BJ (cell line): ENCODE measurements at regions not wholly inside any gene's neighbourhood (a gene's known extent, or its start where the extent isn't known, plus 50 kb on each side); places are given as distances from the start of the nearest gene placed in this dataset.

Source experiments
- CTCF ChIA-PET: fragments of 350-600 bp; formaldehyde crosslinking; extraction: SDS; loops from one replicate; lab custom pipeline; 2021; ENCODE audit warnings: antibody characterized with exemption, inconsistent platforms; lab: Yijun Ruan, JAX
- POLR2A ChIA-PET: fragments of 300-600 bp; sonication (Branson Sonifier 250); formaldehyde crosslinking; extraction: SDS; loops from one replicate; lab custom pipeline; 2021; ENCODE audit warnings: antibody characterized with exemption; lab: Charles Lee
- DNase-seq: peaks from one replicate; pipeline ENCODE4 v3.0.0-alpha.2; 2011; ENCODE audit warnings: low read depth
- H3K27me3 ChIP-seq: 2 replicates; pipeline ENCODE4 v1.6.0; 2011; ENCODE audit warnings: low read length; ENCODE audit not compliant: control insufficient read depth, insufficient read depth
- H3K36me3 ChIP-seq: 2 replicates; pipeline ENCODE4 v1.5.1; 2011; ENCODE audit warnings: low read length; ENCODE audit not compliant: control insufficient read depth, insufficient read depth
- H3K4me3 ChIP-seq: 2 replicates; pipeline ENCODE4 v1.5.1; 2011; ENCODE audit warnings: low read depth, mild to moderate bottlenecking, control low read depth, low read length
- TF ChIP-seq, protein P1 (sequence below): IDR thresholded peaks from 2 replicates; pipeline ENCODE4 v1.5.1; 2011; ENCODE audit warnings: low read depth, mild to moderate bottlenecking, control low read depth, inconsistent platforms, low read length, moderate library complexity; ENCODE audit not compliant: insufficient read depth

DNA sequence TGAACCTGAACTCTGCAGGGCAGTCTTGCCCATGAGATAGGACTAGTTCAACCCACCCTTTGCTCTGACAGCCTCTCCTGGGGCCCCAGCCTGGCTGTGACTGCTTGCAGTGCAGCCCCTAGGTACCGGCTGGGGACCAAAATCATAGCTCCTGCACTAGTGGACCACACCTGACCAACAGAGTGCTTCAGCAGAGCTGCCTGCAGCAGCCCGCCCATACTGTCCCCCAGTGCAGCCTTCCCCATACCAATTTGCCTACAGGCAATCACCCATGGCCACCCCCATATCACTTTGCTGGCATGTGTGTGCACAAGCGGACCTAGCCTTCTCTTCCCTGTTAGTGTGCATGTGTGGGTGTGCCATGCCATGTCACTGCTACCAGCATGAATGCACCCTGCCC is 347.6 kb upstream of the MPDZ start:
- TF ChIP-seq, protein P1, sequence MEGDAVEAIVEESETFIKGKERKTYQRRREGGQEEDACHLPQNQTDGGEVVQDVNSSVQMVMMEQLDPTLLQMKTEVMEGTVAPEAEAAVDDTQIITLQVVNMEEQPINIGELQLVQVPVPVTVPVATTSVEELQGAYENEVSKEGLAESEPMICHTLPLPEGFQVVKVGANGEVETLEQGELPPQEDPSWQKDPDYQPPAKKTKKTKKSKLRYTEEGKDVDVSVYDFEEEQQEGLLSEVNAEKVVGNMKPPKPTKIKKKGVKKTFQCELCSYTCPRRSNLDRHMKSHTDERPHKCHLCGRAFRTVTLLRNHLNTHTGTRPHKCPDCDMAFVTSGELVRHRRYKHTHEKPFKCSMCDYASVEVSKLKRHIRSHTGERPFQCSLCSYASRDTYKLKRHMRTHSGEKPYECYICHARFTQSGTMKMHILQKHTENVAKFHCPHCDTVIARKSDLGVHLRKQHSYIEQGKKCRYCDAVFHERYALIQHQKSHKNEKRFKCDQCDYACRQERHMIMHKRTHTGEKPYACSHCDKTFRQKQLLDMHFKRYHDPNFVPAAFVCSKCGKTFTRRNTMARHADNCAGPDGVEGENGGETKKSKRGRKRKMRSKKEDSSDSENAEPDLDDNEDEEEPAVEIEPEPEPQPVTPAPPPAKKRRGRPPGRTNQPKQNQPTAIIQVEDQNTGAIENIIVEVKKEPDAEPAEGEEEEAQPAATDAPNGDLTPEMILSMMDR, result no peak
- POLR2A ChIA-PET, result no interaction called here
- H3K36me3 ChIP-seq, result no peaks in the 10 kb centered on the region
- CTCF ChIA-PET, result no interaction called here
- no peaks in the 10 kb centered on the region for H3K27me3 ChIP-seq
- no peak for DNase-seq
- no peak overlapping the region for H3K4me3 ChIP-seq

DNA sequence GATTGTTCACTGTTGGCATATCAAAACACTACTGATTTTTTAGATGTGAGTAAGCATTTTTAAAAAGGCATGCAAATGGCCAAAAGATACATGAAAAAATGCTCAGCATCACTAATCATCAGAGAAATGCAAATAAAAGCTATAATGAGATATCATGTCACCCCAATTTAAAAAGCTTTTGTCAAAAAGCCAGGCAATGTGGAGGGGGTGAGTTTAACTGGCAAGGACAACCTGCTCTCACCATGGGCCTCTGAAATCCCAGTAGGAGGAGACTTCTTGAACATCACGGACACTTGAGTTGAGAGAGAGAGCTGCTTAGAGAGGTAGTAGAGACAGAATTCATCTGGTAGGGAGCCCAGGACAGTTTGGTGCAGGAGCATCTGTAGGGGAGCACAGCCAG is 347.1 kb upstream of the MPDZ start:
- Histone ChIP-seq H3K27me3 (no peaks in the 10 kb centered on the region), H3K4me3 (no peak overlapping the region), H3K36me3 (no peaks in the 10 kb centered on the region)
- ChIA-PET CTCF (no interaction called here), POLR2A (no interaction called here)
- DNase-seq, result no peak
- TF ChIP-seq, protein P1, result no peak

DNA sequence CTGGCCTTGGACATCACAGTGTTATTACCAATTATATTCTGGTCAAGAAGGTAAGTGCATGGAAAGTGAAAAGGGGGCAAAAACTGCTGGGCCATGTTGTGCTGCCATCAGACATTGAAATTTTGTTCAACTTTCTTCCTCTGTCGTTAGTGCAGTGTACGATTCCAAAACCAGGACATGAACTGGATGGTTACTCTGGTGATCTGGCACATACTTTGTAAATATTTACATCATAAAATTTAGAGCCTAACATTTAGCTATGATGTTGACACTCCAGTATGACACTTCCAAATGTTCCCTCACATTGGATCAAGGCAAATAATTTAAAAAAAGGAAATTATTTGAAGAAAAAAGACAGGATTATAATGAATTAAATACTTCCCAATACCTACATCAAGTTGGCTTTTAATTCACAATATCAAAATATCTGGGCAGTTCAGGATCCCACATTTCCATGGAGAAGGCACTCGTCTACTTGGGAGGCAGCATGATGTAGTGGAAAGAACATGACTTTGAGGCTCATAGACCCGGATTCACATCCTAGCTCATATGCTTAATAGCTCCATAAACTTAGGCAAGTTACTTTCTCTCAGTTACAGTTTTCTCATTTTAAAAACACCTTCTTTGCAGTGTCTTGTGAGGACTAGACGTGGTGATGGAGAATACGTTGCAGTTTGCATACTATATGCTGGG is 342.5 kb upstream of the MPDZ start:
- no peaks in the 10 kb centered on the region for H3K36me3 ChIP-seq
- no peak for DNase-seq
- TF ChIP-seq, protein P1, result no peak
- no peaks in the 10 kb centered on the region for H3K27me3 ChIP-seq
- POLR2A ChIA-PET, result no interaction called here
- H3K4me3 ChIP-seq, result no peak overlapping the region
- CTCF ChIA-PET, result interaction anchor here (0.9 kb wide), 1 partner anchor 23 kb away, joined by 3 read pairs; no protein-coding TSS in a partner anchor

DNA sequence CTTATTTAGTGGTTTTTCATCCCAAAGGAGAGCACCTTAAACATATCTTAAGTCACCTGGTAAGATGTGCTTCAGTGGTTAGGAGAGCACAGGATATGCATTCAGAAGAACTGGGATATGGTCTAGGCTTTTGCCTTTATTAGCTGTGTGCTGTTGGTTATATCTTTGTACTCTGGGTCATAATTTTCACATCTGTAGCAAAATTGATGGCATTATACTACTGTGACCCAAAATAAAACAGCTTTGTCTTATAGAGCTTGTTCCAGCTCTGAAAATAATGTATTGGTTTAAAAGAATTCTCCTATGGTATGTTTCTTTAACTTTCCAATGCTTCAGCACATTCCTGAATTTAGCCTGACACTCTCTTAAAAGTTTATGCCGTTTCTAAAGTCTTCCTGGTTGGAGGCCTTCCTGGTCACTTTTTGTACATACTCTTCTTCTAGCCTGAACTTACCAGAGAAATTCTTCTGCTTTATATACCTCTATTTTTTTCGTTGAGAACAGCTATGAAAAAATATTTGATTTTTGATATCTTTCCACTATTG is 337.1 kb upstream of the MPDZ start:
- no peaks in the 10 kb centered on the region for H3K36me3 ChIP-seq
- no peak overlapping the region for H3K4me3 ChIP-seq
- no peak for DNase-seq
- no peaks in the 10 kb centered on the region for H3K27me3 ChIP-seq
- CTCF ChIA-PET, result no interaction called here
- POLR2A ChIA-PET, result no interaction called here
- TF ChIP-seq, protein P1, result no peak

DNA sequence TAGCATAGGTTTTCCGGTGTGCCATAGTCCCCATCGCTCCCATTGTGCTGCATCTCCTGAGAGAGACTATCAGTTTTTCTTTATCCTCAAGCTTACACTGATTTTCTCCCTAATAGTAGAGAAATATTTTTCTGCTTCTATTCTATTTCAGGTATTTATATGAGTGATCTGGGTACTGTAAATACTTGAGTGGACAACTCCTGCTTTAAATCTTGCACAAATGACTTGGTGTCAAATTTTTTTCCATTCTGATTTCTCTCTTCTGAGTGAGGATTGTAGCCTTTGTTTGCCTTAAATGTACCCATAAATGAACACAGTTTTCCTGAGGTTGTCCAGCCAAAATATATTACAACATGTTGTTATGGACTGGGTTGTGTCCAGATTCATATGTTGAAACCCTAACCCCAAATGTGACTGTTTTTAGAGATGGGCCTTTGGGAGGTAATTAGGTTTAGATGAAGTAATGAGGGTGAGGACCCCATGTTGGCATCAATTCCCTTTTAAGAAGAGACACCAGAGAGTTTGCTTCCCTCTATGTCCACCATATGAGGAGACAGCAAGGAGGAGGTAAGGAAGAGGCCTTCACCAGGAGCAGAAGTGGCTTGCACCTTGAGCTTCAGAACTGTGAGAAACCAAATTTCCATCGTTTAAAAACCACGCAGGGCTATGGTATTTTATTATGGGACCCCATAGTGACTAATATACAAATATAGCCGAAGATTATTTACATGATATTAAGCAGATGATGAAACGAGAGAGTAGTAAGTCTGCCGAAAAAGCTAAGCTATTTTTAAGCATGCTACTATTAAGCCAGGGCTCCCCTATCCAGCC is 336.4 kb upstream of the MPDZ start:
- POLR2A ChIA-PET, result no interaction called here

More for the DNA sequence above, 336.4 kb upstream of the MPDZ start:
- Histone ChIP-seq H3K36me3 (no peaks in the 10 kb centered on the region), H3K27me3 (no peaks in the 10 kb centered on the region), H3K4me3 (no peak overlapping the region)
- TF ChIP-seq, protein P1, result no peak
- DNase-seq, result no peak
- CTCF ChIA-PET, result no interaction called here
